ENCODE measurements at regions not wholly inside any gene's neighbourhood (a gene's known extent, or its start where the extent isn't known, plus 50 kb on each side); places are given as distances from the start of the nearest gene placed in this dataset.

DNA sequence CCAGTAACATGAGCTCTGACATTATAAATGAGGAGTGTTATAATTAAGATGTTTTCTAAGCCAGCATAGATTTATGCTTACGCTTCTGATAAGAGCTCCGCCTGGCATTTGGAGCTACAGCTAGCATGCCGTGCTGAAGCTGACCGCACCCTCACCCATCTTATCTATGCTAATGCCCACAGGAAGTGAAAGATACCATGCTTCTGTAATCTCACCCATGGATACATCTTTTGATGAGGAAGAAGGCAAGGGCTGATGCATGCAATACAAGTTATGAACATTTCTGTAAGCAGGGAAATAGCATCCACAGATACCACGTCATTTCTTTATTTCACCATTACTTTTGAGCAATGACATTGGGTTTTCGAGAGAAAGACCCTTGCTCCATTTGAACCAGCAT lies 82.3 kb downstream of the ARL4C start (continued):
- TF ChIP-seq, protein P1, sequence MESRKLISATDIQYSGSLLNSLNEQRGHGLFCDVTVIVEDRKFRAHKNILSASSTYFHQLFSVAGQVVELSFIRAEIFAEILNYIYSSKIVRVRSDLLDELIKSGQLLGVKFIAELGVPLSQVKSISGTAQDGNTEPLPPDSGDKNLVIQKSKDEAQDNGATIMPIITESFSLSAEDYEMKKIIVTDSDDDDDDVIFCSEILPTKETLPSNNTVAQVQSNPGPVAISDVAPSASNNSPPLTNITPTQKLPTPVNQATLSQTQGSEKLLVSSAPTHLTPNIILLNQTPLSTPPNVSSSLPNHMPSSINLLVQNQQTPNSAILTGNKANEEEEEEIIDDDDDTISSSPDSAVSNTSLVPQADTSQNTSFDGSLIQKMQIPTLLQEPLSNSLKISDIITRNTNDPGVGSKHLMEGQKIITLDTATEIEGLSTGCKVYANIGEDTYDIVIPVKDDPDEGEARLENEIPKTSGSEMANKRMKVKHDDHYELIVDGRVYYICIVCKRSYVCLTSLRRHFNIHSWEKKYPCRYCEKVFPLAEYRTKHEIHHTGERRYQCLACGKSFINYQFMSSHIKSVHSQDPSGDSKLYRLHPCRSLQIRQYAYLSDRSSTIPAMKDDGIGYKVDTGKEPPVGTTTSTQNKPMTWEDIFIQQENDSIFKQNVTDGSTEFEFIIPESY (IDR thresholded peaks at IDR 0.05; ENCODE audit: extremely low read depth, insufficient replicate concordance, low read length): no peak
- no peak for TF ChIP-seq CEBPB (IDR thresholded peaks at IDR 0.05; ENCODE audit: low read depth)
- no peak for TF ChIP-seq SP1 (IDR thresholded peaks at IDR 0.05; ENCODE audit: low read depth)
- no peak for TF ChIP-seq ZNF274 (IDR thresholded peaks at IDR 0.05; ENCODE audit: low read depth, low read length)
- no peak for TF ChIP-seq REST (IDR thresholded peaks at IDR 0.05; ENCODE audit: low read depth)
- no peak for TF ChIP-seq POLR2AphosphoS5 (IDR thresholded peaks at IDR 0.05; ENCODE audit: low read depth, low read length)
- TF ChIP-seq ELF1 (IDR thresholded peaks at IDR 0.05; ENCODE audit: borderline replicate concordance, low read depth): no peak
- no peak for TF ChIP-seq EZH2phosphoT487 (IDR thresholded peaks at IDR 0.05; ENCODE audit: borderline replicate concordance)
- TF ChIP-seq EZH2 (IDR thresholded peaks at IDR 0.05): no peak
- no peak for TF ChIP-seq FOSL1 (IDR thresholded peaks at IDR 0.05; ENCODE audit: low read depth)
- TF ChIP-seq, protein P2, sequence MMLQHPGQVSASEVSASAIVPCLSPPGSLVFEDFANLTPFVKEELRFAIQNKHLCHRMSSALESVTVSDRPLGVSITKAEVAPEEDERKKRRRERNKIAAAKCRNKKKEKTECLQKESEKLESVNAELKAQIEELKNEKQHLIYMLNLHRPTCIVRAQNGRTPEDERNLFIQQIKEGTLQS (IDR thresholded peaks at IDR 0.05): no peak

Data from HCT116 (cell line).